ENCODE measurements at regions not wholly inside any gene's neighbourhood (a gene's known extent, or its start where the extent isn't known, plus 50 kb on each side); places are given as distances from the start of the nearest gene placed in this dataset.

- ATAC-seq = no peak
- TF ChIP-seq ZNF8 (CRISPR knock-in tag; IDR thresholded peaks at IDR 0.05) (no peak), ZNF70 (CRISPR knock-in tag; IDR thresholded peaks at IDR 0.05) (no peak), SNAI2 (CRISPR knock-in tag; IDR thresholded peaks at IDR 0.05) (no peak), ZNF565 (CRISPR knock-in tag; conservative IDR thresholded peaks at IDR 0.05; ENCODE audit: low read depth) (no peak), RARB (CRISPR knock-in tag; IDR thresholded peaks at IDR 0.05) (no peak), ZFP3 (CRISPR knock-in tag; IDR thresholded peaks at IDR 0.05) (no peak), TOX (CRISPR knock-in tag; IDR thresholded peaks at IDR 0.05; ENCODE audit: borderline replicate concordance) (no peak), ISL1 (CRISPR knock-in tag; IDR thresholded peaks at IDR 0.05) (no peak)
- TF ChIP-seq, protein P1, sequence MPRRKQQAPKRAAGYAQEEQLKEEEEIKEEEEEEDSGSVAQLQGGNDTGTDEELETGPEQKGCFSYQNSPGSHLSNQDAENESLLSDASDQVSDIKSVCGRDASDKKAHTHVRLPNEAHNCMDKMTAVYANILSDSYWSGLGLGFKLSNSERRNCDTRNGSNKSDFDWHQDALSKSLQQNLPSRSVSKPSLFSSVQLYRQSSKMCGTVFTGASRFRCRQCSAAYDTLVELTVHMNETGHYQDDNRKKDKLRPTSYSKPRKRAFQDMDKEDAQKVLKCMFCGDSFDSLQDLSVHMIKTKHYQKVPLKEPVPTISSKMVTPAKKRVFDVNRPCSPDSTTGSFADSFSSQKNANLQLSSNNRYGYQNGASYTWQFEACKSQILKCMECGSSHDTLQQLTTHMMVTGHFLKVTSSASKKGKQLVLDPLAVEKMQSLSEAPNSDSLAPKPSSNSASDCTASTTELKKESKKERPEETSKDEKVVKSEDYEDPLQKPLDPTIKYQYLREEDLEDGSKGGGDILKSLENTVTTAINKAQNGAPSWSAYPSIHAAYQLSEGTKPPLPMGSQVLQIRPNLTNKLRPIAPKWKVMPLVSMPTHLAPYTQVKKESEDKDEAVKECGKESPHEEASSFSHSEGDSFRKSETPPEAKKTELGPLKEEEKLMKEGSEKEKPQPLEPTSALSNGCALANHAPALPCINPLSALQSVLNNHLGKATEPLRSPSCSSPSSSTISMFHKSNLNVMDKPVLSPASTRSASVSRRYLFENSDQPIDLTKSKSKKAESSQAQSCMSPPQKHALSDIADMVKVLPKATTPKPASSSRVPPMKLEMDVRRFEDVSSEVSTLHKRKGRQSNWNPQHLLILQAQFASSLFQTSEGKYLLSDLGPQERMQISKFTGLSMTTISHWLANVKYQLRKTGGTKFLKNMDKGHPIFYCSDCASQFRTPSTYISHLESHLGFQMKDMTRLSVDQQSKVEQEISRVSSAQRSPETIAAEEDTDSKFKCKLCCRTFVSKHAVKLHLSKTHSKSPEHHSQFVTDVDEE (CRISPR knock-in tag; IDR thresholded peaks at IDR 0.05) = no peak
Measured at GRCh38 chr4:3673716-3674478, 92.3 kb upstream of the ADRA2C start.

GRCh38 chr4:3673176-3673575, 93.0 kb upstream of the ADRA2C start:
- ATAC-seq = no peak
- no peak for TF ChIP-seq ESRRG (CRISPR knock-in tag; IDR thresholded peaks at IDR 0.05)
- TF ChIP-seq SNAI2 (CRISPR knock-in tag; IDR thresholded peaks at IDR 0.05) = no peak
- no peak for TF ChIP-seq CSDC2 (CRISPR knock-in tag; IDR thresholded peaks at IDR 0.05)
- no peak for TF ChIP-seq PATZ1 (CRISPR knock-in tag; IDR thresholded peaks at IDR 0.05; ENCODE audit: borderline replicate concordance)
- no peak for TF ChIP-seq ZNF8 (CRISPR knock-in tag; IDR thresholded peaks at IDR 0.05)
- no peak for TF ChIP-seq GLIS3 (CRISPR knock-in tag; IDR thresholded peaks at IDR 0.05)
- TF ChIP-seq ZFP3 (CRISPR knock-in tag; IDR thresholded peaks at IDR 0.05) = no peak
- TF ChIP-seq RARB (CRISPR knock-in tag; IDR thresholded peaks at IDR 0.05) = no peak
- TF ChIP-seq TCF4 (CRISPR knock-in tag; IDR thresholded peaks at IDR 0.05; ENCODE audit: borderline replicate concordance) = no peak
- TF ChIP-seq, protein P2, sequence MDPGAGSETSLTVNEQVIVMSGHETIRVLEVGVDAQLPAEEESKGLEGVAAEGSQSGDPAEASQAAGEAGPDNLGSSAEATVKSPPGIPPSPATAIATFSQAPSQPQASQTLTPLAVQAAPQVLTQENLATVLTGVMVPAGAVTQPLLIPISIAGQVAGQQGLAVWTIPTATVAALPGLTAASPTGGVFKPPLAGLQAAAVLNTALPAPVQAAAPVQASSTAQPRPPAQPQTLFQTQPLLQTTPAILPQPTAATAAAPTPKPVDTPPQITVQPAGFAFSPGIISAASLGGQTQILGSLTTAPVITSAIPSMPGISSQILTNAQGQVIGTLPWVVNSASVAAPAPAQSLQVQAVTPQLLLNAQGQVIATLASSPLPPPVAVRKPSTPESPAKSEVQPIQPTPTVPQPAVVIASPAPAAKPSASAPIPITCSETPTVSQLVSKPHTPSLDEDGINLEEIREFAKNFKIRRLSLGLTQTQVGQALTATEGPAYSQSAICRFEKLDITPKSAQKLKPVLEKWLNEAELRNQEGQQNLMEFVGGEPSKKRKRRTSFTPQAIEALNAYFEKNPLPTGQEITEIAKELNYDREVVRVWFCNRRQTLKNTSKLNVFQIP (CRISPR knock-in tag; IDR thresholded peaks at IDR 0.05; ENCODE audit: borderline replicate concordance, low read depth) = no peak
- no peak for TF ChIP-seq CREB5 (CRISPR knock-in tag; IDR thresholded peaks at IDR 0.05; ENCODE audit: low read depth)
- no peak for TF ChIP-seq ZNF70 (CRISPR knock-in tag; IDR thresholded peaks at IDR 0.05)
- TF ChIP-seq, protein P1 (CRISPR knock-in tag; IDR thresholded peaks at IDR 0.05) = no peak
- no peak for TF ChIP-seq OSR1 (CRISPR knock-in tag; IDR thresholded peaks at IDR 0.05)
- TF ChIP-seq BACH2 (CRISPR knock-in tag; IDR thresholded peaks at IDR 0.05; ENCODE audit: borderline replicate concordance) = no peak
- no peak for TF ChIP-seq ZC3H10 (CRISPR knock-in tag; IDR thresholded peaks at IDR 0.05)
- no peak for TF ChIP-seq ARNTL (CRISPR knock-in tag; IDR thresholded peaks at IDR 0.05; ENCODE audit: borderline replicate concordance, low read depth)
- TF ChIP-seq TOX (CRISPR knock-in tag; IDR thresholded peaks at IDR 0.05; ENCODE audit: borderline replicate concordance) = no peak
- TF ChIP-seq ISL1 (CRISPR knock-in tag; IDR thresholded peaks at IDR 0.05) = no peak
- no peak for TF ChIP-seq PPARA (CRISPR knock-in tag; IDR thresholded peaks at IDR 0.05; ENCODE audit: borderline replicate concordance)
